ENCODE measurements at regions not wholly inside any gene's neighbourhood (a gene's known extent, or its start where the extent isn't known, plus 50 kb on each side); places are given as distances from the start of the nearest gene placed in this dataset.

- CTCF ChIA-PET: no interaction called here
- no peak overlapping the region for H3K4me3 ChIP-seq (ENCODE audit: low read depth, low read length)
- H3K4me1 ChIP-seq (ENCODE audit: control insufficient read depth, insufficient read depth, low read length): no peaks in the 10 kb centered on the region
- no peaks in the 10 kb centered on the region for H3K9me3 ChIP-seq (ENCODE audit: control insufficient read depth, insufficient read depth, low read depth, low read length)
- POLR2A ChIA-PET: no interaction called here
- H3K36me3 ChIP-seq (ENCODE audit: control insufficient read depth in 2 of 2, insufficient read depth in 1 of 2, low read length in 2 of 2): no peaks in the 10 kb centered on the region
- TF ChIP-seq ZNF214 (tag by site-specific recombination; IDR thresholded peaks at IDR 0.05; ENCODE audit: borderline replicate concordance) (no peak), KLF16 (tag by site-specific recombination; IDR thresholded peaks at IDR 0.05) (no peak), PRDM1 (tag by site-specific recombination; IDR thresholded peaks at IDR 0.05) (no peak), ZNF768 (tag by site-specific recombination; IDR thresholded peaks at IDR 0.05) (no peak)
- no peak overlapping the region for H3K27ac ChIP-seq (ENCODE audit: extremely low read depth, low read depth, low read length)
Observed at GRCh38 chr22:19574247-19574646, 50.0 kb upstream of the CLDN5 start.

GRCh38 chr22:19576460-19577421 lies 52.5 kb upstream of the CLDN5 start:
- Histone ChIP-seq H3K27ac (ENCODE audit: extremely low read depth, low read depth, low read length) (no peak overlapping the region), H3K4me1 (ENCODE audit: control insufficient read depth, insufficient read depth, low read length) (no peaks in the 10 kb centered on the region), H3K9me3 (ENCODE audit: control insufficient read depth, insufficient read depth, low read depth, low read length) (no peaks in the 10 kb centered on the region), H3K4me3 (ENCODE audit: low read depth, low read length) (no peak overlapping the region), H3K36me3 (ENCODE audit: control insufficient read depth in 2 of 2, insufficient read depth in 1 of 2, low read length in 2 of 2) (no peaks in the 10 kb centered on the region)
- POLR2A ChIA-PET: interaction anchor here (0.5 to 0.7 kb wide), 2 partner anchors 22 to 87 kb away, joined by 3 read pairs; no protein-coding TSS in a partner anchor
- CTCF ChIA-PET: interaction anchor here (0.6 to 2.1 kb wide), 4 partner anchors 46 to 333 kb away, joined by 3 to 13 read pairs (median 4); no protein-coding TSS in a partner anchor
- 0 out of 2 replicates have a peak, but pooled peaks have one; percentile 33 for TF ChIP-seq WT1 (tag by site-specific recombination; IDR thresholded peaks at IDR 0.05)
- no peak for TF ChIP-seq ZBTB11 (tag by site-specific recombination; conservative IDR thresholded peaks at IDR 0.05; ENCODE audit: low read depth)
- TF ChIP-seq ZBTB17 (tag by site-specific recombination; IDR thresholded peaks at IDR 0.05): peak; percentile 66; the same call in 1 of the 2 replicates
- 0 out of 2 replicates have a peak, but pooled peaks have one; percentile 31 for TF ChIP-seq ZNF629 (tag by site-specific recombination; IDR thresholded peaks at IDR 0.05)
- TF ChIP-seq ZNF664 (tag by site-specific recombination; IDR thresholded peaks at IDR 0.05): 0 out of 2 replicates have a peak, but pooled peaks have one; percentile 7
- TF ChIP-seq PRDM10 (tag by site-specific recombination; IDR thresholded peaks at IDR 0.05): peak; percentile 37; the same call in 1 of the 2 replicates
- no peak for TF ChIP-seq ZNF324 (tag by site-specific recombination; IDR thresholded peaks at IDR 0.05)
- peak; percentile 49 for TF ChIP-seq ZIC2 (tag by site-specific recombination; IDR thresholded peaks at IDR 0.05)
- TF ChIP-seq ZNF366 (tag by site-specific recombination; conservative IDR thresholded peaks at IDR 0.05): 0 out of 2 replicates have a peak, but pooled peaks have one; percentile 12
- peak; percentile 75 for TF ChIP-seq ZFHX2 (tag by site-specific recombination; conservative IDR thresholded peaks at IDR 0.05)
- peak; percentile 74 for TF ChIP-seq PATZ1 (tag by site-specific recombination; IDR thresholded peaks at IDR 0.05)
- peak; percentile 89 for TF ChIP-seq ZNF335 (tag by site-specific recombination; conservative IDR thresholded peaks at IDR 0.05)
- TF ChIP-seq ZBTB44 (tag by site-specific recombination; IDR thresholded peaks at IDR 0.05): no peak
- TF ChIP-seq GLIS2 (tag by site-specific recombination; IDR thresholded peaks at IDR 0.05): peak; percentile 75
- 0 out of 2 replicates have a peak, but pooled peaks have one; percentile 14 for TF ChIP-seq ZNF2 (tag by site-specific recombination; IDR thresholded peaks at IDR 0.05)
- peak; percentile 56 for TF ChIP-seq EGR2 (tag by site-specific recombination; IDR thresholded peaks at IDR 0.05; ENCODE audit: low read depth)
- no peak for TF ChIP-seq ZSCAN23 (tag by site-specific recombination; IDR thresholded peaks at IDR 0.05)
- TF ChIP-seq GLIS1 (tag by site-specific recombination; IDR thresholded peaks at IDR 0.05): peak; percentile 35; the same call in 1 of the 2 replicates

Measured in HEK293 (cell line).